Fibroblast of skin of right quadriceps (primary cell): ENCODE measurements at regions not wholly inside any gene's neighbourhood (a gene's known extent, or its start where the extent isn't known, plus 50 kb on each side); places are given as distances from the start of the nearest gene placed in this dataset.
"Not testable (repeated sequence)": the region's sequence is repeated elsewhere in the genome, so short reads cannot be mapped to it uniquely, and the experiment has no call there.

Source experiments
- DNase-seq: peaks from one replicate; pipeline ENCODE4 v3.0.0-alpha.2; 2013

- peak; percentile 60 for DNase-seq
Measured at GRCh38 chr11:87531835-87532234, 494.1 kb downstream of the TMEM135 start.

GRCh38 chr11:87529486-87529885, 491.8 kb downstream of the TMEM135 start:
- DNase-seq, result peak; percentile 45

- DNase-seq, result no peak
Measured at GRCh38 chr11:87528752-87529151, 491.0 kb downstream of the TMEM135 start.

- no peak for DNase-seq
Measured at GRCh38 chr11:87523276-87523675, 485.5 kb downstream of the TMEM135 start.

GRCh38 chr11:87518266-87518665, 480.5 kb downstream of the TMEM135 start:
- no peak for DNase-seq

- no peak for DNase-seq
Measured at GRCh38 chr11:87517351-87517750, 479.6 kb downstream of the TMEM135 start.

GRCh38 chr11:87507722-87508121, 470.0 kb downstream of the TMEM135 start:
- not testable (repeated sequence) for DNase-seq

GRCh38 chr11:87506946-87507345, 469.2 kb downstream of the TMEM135 start:
- not testable (repeated sequence) for DNase-seq

- no peak for DNase-seq
Measured at GRCh38 chr11:87501388-87501787, 463.7 kb downstream of the TMEM135 start.

- not testable (repeated sequence) for DNase-seq
Measured at GRCh38 chr11:87494936-87495335, 457.2 kb downstream of the TMEM135 start.

GRCh38 chr11:87494026-87494425, 456.3 kb downstream of the TMEM135 start:
- not testable (repeated sequence) for DNase-seq

- peak; percentile 56 for DNase-seq
Measured at GRCh38 chr11:87493516-87493915, 455.8 kb downstream of the TMEM135 start.

GRCh38 chr11:87491381-87491780, 453.6 kb downstream of the TMEM135 start:
- DNase-seq, result no peak

- no peak for DNase-seq
Measured at GRCh38 chr11:87490671-87491070, 452.9 kb downstream of the TMEM135 start.

- no peak for DNase-seq
Measured at GRCh38 chr11:87484566-87484965, 446.8 kb downstream of the TMEM135 start.

GRCh38 chr11:87477321-87477720, 439.6 kb downstream of the TMEM135 start:
- no peak for DNase-seq

GRCh38 chr11:87473174-87473573, 435.4 kb downstream of the TMEM135 start:
- peak; percentile 95 for DNase-seq

- peak; percentile 42 for DNase-seq
Measured at GRCh38 chr11:87466223-87466622, 428.5 kb downstream of the TMEM135 start.

GRCh38 chr11:87465716-87466115, 428.0 kb downstream of the TMEM135 start:
- DNase-seq, result no peak

- peak; percentile 37 for DNase-seq
Measured at GRCh38 chr11:87463486-87464102, 425.9 kb downstream of the TMEM135 start.

GRCh38 chr11:87462171-87462570, 424.4 kb downstream of the TMEM135 start:
- no peak for DNase-seq

GRCh38 chr11:87460842-87461637, 423.3 kb downstream of the TMEM135 start:
- no peak for DNase-seq

- DNase-seq, result no peak
Measured at GRCh38 chr11:87460279-87460678, 422.5 kb downstream of the TMEM135 start.

GRCh38 chr11:87459351-87459750, 421.6 kb downstream of the TMEM135 start:
- DNase-seq, result no peak
